ENCODE measurements at regions not wholly inside any gene's neighbourhood (a gene's known extent, or its start where the extent isn't known, plus 50 kb on each side); places are given as distances from the start of the nearest gene placed in this dataset.
"Not testable (repeated sequence)": the region's sequence is repeated elsewhere in the genome, so short reads cannot be mapped to it uniquely, and the experiment has no call there.

- Histone ChIP-seq H3K4me1 (replicated peaks) (no peaks in the 10 kb centered on the region), H3K9me3 (no peaks in the 10 kb centered on the region), H3K27ac (no peak overlapping the region), H3K4me3 (no peak overlapping the region), H3K36me3 (no peaks in the 10 kb centered on the region), H3K27me3 (replicated peaks; ENCODE audit: insufficient read depth) (no peaks in the 10 kb centered on the region)
- intact Hi-C loops (cut with DNase I): no loop called here
- no peak for DNase-seq (ENCODE audit: low spot score)
- TF ChIP-seq, protein P1, sequence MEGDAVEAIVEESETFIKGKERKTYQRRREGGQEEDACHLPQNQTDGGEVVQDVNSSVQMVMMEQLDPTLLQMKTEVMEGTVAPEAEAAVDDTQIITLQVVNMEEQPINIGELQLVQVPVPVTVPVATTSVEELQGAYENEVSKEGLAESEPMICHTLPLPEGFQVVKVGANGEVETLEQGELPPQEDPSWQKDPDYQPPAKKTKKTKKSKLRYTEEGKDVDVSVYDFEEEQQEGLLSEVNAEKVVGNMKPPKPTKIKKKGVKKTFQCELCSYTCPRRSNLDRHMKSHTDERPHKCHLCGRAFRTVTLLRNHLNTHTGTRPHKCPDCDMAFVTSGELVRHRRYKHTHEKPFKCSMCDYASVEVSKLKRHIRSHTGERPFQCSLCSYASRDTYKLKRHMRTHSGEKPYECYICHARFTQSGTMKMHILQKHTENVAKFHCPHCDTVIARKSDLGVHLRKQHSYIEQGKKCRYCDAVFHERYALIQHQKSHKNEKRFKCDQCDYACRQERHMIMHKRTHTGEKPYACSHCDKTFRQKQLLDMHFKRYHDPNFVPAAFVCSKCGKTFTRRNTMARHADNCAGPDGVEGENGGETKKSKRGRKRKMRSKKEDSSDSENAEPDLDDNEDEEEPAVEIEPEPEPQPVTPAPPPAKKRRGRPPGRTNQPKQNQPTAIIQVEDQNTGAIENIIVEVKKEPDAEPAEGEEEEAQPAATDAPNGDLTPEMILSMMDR (IDR thresholded peaks at IDR 0.05): no peak
- TF ChIP-seq POLR2A (IDR thresholded peaks at IDR 0.05): no peak
- TF ChIP-seq POLR2AphosphoS5 (IDR thresholded peaks at IDR 0.05): no peak
- 37% methylated on average over 3 of the region's 3 CpGs for WGBS
Measured at GRCh38 chr10:62498271-62498670, 124.1 kb downstream of the ZNF365 start.

DNA sequence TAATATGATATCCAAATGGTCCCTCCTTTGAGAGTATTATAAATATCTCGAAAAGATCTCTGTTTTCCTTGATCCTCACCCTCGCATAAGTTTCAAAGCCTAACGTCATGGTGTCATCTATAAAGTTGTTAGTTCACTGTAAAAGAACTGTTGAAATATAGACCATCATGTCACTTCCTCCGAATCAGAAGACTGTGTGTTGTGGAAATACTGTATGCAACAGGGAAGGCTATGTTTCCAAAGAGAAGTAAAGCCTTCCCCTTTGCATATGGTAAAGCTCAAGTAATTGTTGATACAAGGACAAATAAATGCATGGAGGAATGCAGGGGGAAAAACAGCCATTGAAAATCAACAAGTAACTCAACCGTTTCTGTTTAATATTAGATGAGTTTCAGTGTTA is 125.9 kb downstream of the ZNF365 start:
- H3K27ac ChIP-seq; H3K4me1 ChIP-seq (replicated peaks); intact Hi-C loops (cut with DNase I); H3K9me3 ChIP-seq; H3K4me3 ChIP-seq; H3K36me3 ChIP-seq; DNase-seq (ENCODE audit: low spot score); H3K27me3 ChIP-seq (replicated peaks; ENCODE audit: insufficient read depth): not testable (repeated sequence)
- 38% methylated on average over 2 of the region's 5 CpGs for WGBS

- intact Hi-C loops (cut with DNase I): no loop called here
- no peaks in the 10 kb centered on the region for H3K27me3 ChIP-seq (replicated peaks; ENCODE audit: insufficient read depth)
- TF ChIP-seq POLR2A (IDR thresholded peaks at IDR 0.05): no peak
- TF ChIP-seq, protein P1 (IDR thresholded peaks at IDR 0.05): no peak
- no peaks in the 10 kb centered on the region for H3K36me3 ChIP-seq
- no peak overlapping the region for H3K4me3 ChIP-seq
- 79% methylated on average over 1 of the region's 1 CpG for WGBS
- no peaks in the 10 kb centered on the region for H3K4me1 ChIP-seq (replicated peaks)
- DNase-seq (ENCODE audit: low spot score): no peak
- H3K27ac ChIP-seq: no peak overlapping the region
- H3K9me3 ChIP-seq: no peaks in the 10 kb centered on the region
Measured at GRCh38 chr10:62501547-62501946, 127.4 kb downstream of the ZNF365 start.

DNA sequence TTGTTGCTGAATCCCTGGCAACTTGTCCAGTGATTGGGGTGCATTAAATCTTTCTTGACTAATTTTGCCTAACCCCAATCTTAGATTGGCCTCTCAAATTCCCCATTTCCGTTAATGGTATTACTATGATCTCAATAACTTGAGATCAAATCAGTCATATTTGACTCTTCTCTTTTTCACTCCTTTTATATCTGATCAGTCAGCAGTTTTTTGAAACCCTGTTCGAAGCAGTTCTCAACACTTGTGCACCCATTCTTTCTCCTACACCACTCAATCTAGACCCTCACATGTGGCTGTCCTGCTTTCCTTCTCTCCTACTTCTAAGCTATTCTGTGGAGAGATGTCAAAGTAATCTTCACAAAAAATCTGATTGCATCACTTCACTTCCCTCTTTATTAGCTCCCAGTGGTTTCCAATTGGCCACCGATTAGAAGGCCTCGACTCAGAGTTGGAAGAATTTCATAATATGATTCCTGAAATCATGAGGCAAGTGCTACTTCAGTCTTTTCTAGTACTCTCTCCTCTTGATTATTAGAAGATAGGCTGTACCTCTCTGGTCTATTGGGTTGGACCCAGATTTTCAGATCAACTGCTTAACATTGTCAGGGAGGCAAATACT is 128.9 kb downstream of the ZNF365 start:
- WGBS: 71% methylated on average over 4 of the region's 4 CpGs
- no peaks in the 10 kb centered on the region for H3K9me3 ChIP-seq
- intact Hi-C loops (cut with DNase I): no loop called here
- no peak overlapping the region for H3K4me3 ChIP-seq
- no peaks in the 10 kb centered on the region for H3K4me1 ChIP-seq (replicated peaks)
- no peak for TF ChIP-seq POLR2AphosphoS5 (IDR thresholded peaks at IDR 0.05)
- TF ChIP-seq POLR2A (IDR thresholded peaks at IDR 0.05): no peak
- TF ChIP-seq, protein P1 (IDR thresholded peaks at IDR 0.05): no peak
- H3K36me3 ChIP-seq: no peaks in the 10 kb centered on the region
- DNase-seq (ENCODE audit: low spot score): no peak
- H3K27me3 ChIP-seq (replicated peaks; ENCODE audit: insufficient read depth): no peaks in the 10 kb centered on the region
- H3K27ac ChIP-seq: no peak overlapping the region

DNA sequence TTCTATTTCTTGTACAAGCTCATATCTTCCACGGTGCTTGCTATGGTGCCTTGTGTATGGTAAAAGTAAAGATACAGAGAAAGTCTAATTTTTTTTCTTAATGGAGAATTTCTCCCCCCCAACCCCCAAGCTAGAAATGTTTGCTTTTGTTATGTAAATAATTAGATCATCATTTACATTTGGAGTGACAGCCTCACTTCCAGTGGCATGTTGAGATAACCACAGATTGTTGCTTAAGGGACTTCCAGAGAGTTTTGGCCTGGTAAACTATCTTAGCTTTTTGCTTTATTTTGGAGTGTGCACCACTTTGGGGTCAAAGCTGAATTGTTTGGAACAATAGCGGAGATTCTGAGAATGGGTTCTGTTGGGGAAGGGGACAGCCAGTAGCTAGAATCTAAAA is 129.7 kb downstream of the ZNF365 start:
- no peak overlapping the region for H3K27ac ChIP-seq
- H3K36me3 ChIP-seq: no peaks in the 10 kb centered on the region
- intact Hi-C loops (cut with DNase I): no loop called here
- H3K4me3 ChIP-seq: no peak overlapping the region
- DNase-seq (ENCODE audit: low spot score): no peak
- WGBS: 77% methylated on average over 2 of the region's 2 CpGs
- no peaks in the 10 kb centered on the region for H3K9me3 ChIP-seq
- no peaks in the 10 kb centered on the region for H3K27me3 ChIP-seq (replicated peaks; ENCODE audit: insufficient read depth)
- H3K4me1 ChIP-seq (replicated peaks): no peaks in the 10 kb centered on the region
- TF ChIP-seq POLR2AphosphoS5 (IDR thresholded peaks at IDR 0.05) (no peak), POLR2A (IDR thresholded peaks at IDR 0.05) (no peak)
- TF ChIP-seq, protein P1 (IDR thresholded peaks at IDR 0.05): no peak
